Osteocyte (in vitro differentiated cells): ENCODE measurements at regions not wholly inside any gene's neighbourhood (a gene's known extent, or its start where the extent isn't known, plus 50 kb on each side); places are given as distances from the start of the nearest gene placed in this dataset.

Experiments used
- DNase-seq: peaks from one replicate; pipeline ENCODE4 v3.0.0; 2021; ENCODE audit warnings: mixed read lengths; ENCODE audit not compliant: unreplicated experiment; ENCODE audit errors: extremely low spot score
- H3K27ac Mint-ChIP-seq: one replicate; pipeline ENCODE4 v1.8.0; 2021; ENCODE audit warnings: mild to moderate bottlenecking, mixed read lengths; ENCODE audit not compliant: unreplicated experiment
- H3K27me3 Mint-ChIP-seq: one replicate; pipeline ENCODE4 v1.8.0; 2021; ENCODE audit warnings: mixed read lengths; ENCODE audit not compliant: unreplicated experiment
- H3K36me3 Mint-ChIP-seq: one replicate; pipeline ENCODE4 v1.8.0; 2021; ENCODE audit warnings: mixed read lengths; ENCODE audit not compliant: unreplicated experiment
- H3K4me1 Mint-ChIP-seq: one replicate; pipeline ENCODE4 v1.8.0; 2021; ENCODE audit warnings: mixed read lengths; ENCODE audit not compliant: unreplicated experiment
- H3K4me3 Mint-ChIP-seq: one replicate; pipeline ENCODE4 v1.8.0; 2021; ENCODE audit warnings: mild to moderate bottlenecking, moderate library complexity, mixed read lengths; ENCODE audit not compliant: unreplicated experiment
- H3K9me3 Mint-ChIP-seq: one replicate; pipeline ENCODE4 v1.8.0; 2021; ENCODE audit warnings: mixed read lengths; ENCODE audit not compliant: unreplicated experiment
- TF ChIP-seq, protein P1 (sequence below): fragments of 200-600 bp; sonication (generic); IDR thresholded peaks from 2 replicates; pipeline ENCODE4 v1.5.0; 2021; ENCODE audit warnings: antibody characterized with exemption, mild to moderate bottlenecking, moderate library complexity

DNA sequence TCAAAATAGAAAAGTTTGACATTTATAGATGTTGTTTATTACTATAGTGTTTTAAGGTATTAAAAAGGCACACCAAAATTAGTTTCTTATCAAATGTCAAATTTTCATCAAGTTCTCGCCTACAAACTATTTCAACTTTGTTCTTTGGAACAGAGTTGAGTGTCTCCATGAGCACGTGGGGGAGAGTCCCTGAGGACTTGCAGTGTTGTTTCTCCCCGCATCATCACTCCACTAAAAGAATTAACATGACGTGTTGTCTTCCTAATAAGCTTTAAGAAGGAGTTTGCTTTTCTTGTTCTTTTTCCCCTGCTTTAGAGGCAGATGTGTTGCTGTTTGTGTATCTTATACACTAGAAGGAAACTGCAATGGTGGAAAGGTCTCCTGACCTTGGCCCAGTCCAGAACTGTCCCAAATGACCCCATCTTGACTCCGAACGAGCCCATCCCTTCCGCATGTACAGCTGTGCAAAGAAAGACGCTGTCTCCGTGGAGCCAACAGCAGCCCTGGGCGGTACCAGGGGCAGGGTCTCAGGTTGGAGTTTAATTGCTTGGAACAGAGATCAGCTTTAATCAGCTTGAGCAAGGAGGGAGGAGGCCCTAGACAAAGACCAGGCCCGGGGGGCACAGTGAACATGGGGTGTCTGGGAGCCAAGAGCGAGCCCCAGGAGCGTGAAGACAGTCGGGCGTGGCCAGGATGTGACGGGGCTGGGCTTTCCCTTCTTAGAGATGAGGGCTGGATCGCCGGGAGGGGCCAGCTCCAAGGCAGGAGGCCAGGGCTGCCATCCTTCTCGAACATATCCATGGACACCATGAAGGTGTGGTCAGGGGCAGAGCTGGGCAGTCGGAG lies 215.4 kb upstream of the RTL1 start:
- H3K36me3 Mint-ChIP-seq = no peaks in the 10 kb centered on the region
- no peak overlapping the region for H3K27ac Mint-ChIP-seq

DNA sequence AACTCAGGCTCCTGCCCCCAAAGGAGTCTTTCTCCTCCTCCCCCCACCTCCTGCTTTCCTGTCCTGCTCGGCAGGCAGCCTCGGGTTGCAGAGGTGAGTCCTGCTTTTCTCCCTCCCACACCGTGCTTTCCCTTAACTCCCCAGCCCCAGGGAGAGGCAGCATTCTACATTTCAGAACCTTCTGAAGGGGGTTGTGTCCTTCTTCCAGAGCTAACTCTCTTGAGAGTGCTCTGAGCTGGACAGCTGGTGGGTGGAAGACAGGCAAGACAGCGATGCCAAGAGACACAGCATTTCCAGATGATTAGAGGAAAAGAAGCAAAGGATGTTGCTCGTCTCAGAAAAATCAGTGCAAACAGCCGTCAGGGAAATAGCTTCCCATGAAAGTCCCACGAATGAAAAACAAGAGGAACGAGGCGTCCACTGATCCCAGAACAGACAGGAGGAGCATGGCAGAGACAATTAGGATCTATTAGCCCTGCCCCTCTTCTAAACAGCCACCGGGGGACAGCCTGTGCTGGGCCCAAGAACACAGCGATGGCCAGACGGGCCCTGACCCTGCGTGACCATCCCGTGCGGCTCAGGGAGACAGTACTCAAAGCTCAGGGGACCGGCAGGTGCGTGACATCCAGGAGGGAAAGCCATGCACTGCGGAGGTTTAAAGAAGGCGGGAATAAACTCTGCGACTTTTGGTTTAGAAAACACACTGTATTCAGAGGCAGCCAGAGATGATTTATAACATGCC lies 216.5 kb upstream of the RTL1 start:
- Mint-ChIP-seq H3K27ac (peak overlapping the region; percentile 45), H3K27me3 (peaks cover 3% of the 10 kb centered on the region), H3K36me3 (no peaks in the 10 kb centered on the region), H3K4me1 (peaks cover 21% of the 10 kb centered on the region), H3K4me3 (no peak overlapping the region), H3K9me3 (no peaks in the 10 kb centered on the region)
- TF ChIP-seq, protein P1, sequence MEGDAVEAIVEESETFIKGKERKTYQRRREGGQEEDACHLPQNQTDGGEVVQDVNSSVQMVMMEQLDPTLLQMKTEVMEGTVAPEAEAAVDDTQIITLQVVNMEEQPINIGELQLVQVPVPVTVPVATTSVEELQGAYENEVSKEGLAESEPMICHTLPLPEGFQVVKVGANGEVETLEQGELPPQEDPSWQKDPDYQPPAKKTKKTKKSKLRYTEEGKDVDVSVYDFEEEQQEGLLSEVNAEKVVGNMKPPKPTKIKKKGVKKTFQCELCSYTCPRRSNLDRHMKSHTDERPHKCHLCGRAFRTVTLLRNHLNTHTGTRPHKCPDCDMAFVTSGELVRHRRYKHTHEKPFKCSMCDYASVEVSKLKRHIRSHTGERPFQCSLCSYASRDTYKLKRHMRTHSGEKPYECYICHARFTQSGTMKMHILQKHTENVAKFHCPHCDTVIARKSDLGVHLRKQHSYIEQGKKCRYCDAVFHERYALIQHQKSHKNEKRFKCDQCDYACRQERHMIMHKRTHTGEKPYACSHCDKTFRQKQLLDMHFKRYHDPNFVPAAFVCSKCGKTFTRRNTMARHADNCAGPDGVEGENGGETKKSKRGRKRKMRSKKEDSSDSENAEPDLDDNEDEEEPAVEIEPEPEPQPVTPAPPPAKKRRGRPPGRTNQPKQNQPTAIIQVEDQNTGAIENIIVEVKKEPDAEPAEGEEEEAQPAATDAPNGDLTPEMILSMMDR = no peak
- peak; percentile 63 for DNase-seq

More for the DNA sequence above, 215.4 kb upstream of the RTL1 start:
- peak; percentile 79 for DNase-seq
- TF ChIP-seq, protein P1 = no peak
- H3K27me3 Mint-ChIP-seq = peaks cover 4% of the 10 kb centered on the region
- H3K4me1 Mint-ChIP-seq = peaks cover 21% of the 10 kb centered on the region
- no peak overlapping the region for H3K4me3 Mint-ChIP-seq
- H3K9me3 Mint-ChIP-seq = no peaks in the 10 kb centered on the region

DNA sequence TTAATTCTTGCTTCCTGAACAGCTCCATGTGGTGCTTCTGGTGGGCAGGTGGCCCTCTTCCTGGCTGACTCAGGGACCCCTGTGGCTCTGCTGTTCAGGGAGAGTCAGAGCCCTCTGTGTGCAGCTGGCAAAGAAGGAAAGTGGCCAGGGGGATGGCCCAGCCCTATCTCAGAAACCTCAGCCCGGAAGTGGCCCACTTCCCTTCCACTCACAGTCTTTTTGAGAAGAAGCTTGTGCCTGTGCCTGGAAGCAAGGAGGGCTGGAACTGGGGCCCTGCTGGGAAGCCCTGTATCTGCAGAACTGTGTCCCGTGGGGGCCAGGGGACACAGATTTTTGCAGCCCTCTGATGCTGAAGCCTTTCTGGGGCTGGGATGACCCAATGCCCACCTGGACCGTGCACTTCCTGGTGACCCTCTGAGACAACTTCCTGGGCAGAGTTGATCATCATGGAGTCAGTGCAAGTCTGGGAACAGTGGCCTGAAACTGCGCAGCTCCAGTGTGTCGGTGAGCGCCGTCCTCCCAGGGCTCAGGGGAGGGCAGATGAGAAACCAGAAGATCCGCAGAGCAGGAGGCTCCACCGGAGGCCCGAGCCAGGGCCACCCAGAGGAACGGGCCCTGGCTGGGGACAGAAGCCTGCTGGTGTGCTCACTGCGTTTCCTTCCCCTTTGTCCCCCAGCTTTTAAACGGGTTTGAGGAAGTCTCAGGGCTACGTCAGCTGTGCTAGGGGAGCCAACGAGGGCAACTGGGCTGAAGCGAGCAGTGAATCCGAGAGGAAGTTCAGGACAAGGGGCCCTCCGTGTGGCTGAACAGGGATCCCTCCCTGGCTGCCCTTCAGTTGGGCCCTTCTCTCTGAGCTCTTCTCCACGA lies 217.4 kb upstream of the RTL1 start:
- Mint-ChIP-seq H3K4me3 (no peak overlapping the region), H3K27ac (no peak overlapping the region), H3K4me1 (peaks cover 21% of the 10 kb centered on the region), H3K27me3 (no peaks in the 10 kb centered on the region), H3K36me3 (no peaks in the 10 kb centered on the region), H3K9me3 (no peaks in the 10 kb centered on the region)
- DNase-seq = peak; percentile 71
- TF ChIP-seq, protein P1 = no peak

DNA sequence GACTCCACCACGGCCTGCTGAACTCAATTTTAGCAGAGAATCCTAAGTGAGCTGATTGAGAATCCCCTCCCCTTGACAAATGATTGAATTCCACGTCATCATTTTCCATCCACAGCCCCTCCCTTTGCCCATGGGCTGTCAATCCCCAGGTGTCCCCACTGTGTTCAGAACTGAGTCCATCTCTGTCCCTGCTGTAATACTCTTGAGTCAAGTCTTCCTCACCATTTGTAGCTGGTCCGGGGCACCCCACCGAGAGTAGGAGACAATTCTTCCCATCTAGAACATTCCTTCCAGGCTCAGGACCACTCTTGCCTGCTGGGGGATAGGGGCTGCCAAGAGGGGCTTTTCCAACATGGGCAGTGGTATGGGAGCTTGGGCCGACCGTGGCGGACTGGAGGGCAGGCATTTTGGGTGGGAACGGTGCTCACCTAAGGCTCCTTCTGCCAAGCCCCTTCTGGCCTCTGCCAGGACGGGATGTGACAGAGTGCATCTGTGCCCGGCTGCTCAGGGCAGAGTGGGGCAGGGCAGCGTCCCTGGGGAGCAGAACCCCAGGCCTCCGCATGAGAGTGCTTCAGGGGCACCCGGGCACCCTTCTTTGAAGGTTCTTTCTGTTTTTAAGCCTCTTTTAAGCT lies 218.1 kb upstream of the RTL1 start:
- no peaks in the 10 kb centered on the region for H3K9me3 Mint-ChIP-seq
- peak; percentile 76 for DNase-seq
- peaks cover 21% of the 10 kb centered on the region for H3K4me1 Mint-ChIP-seq
- H3K36me3 Mint-ChIP-seq = no peaks in the 10 kb centered on the region
- TF ChIP-seq, protein P1 = no peak
- H3K4me3 Mint-ChIP-seq = no peak overlapping the region
- no peaks in the 10 kb centered on the region for H3K27me3 Mint-ChIP-seq
- H3K27ac Mint-ChIP-seq = no peak overlapping the region
